SK-N-SH (cell line): ENCODE measurements at regions not wholly inside any gene's neighbourhood (a gene's known extent, or its start where the extent isn't known, plus 50 kb on each side); places are given as distances from the start of the nearest gene placed in this dataset.

Experiments
- CTCF ChIA-PET: fragments of 300-600, 350-600 bp; formaldehyde crosslinking; extraction: SDS; loops from one replicate; lab custom pipeline; 2021; lab: Yijun Ruan, JAX
- POLR2A ChIA-PET: fragments of 350-600 bp; sonication (Branson Sonifier 250); formaldehyde crosslinking; extraction: SDS; loops from one replicate; lab custom pipeline; 2020; ENCODE audit warnings: antibody characterized with exemption, inconsistent platforms; lab: Yijun Ruan, JAX
- DNase-seq: peaks from one replicate; pipeline ENCODE4 v3.0.0; 2012
- H2AFZ ChIP-seq: fragments of 200-600 bp; sonication (generic); 2 replicates; pipeline ENCODE4 v1.8.1; 2016; ENCODE audit warnings: antibody characterized with exemption, mild to moderate bottlenecking, low read depth
- H3F3A ChIP-seq: fragments of 200-600 bp; sonication (generic); replicated peaks from 2 replicates; pipeline ENCODE3; 2016; ENCODE audit warnings: antibody characterized with exemption, mild to moderate bottlenecking; ENCODE audit not compliant: insufficient read depth
- H3K27ac ChIP-seq, 2 experiments: fragments of 200-500 bp in 1 of 2; fragments of 200-600 bp in 1 of 2; sonication (Bioruptor generic) in 1 of 2; sonication (generic), shearing (Covaris generic) in 1 of 2; 2 replicates each; pipeline versions ENCODE4 v1.5.1 to v1.6.1; 2014 to 2016; ENCODE audit warnings: low read depth in 2 of 2, inconsistent platforms in 1 of 2, low read length in 1 of 2, mild to moderate bottlenecking in 1 of 2, mixed read lengths in 1 of 2
- H3K27me3 ChIP-seq: fragments of 200-600 bp; sonication (generic), shearing (Covaris generic); 2 replicates; pipeline ENCODE4 v1.6.1; 2016; ENCODE audit warnings: mixed run types; ENCODE audit not compliant: insufficient read depth
- H3K36me3 ChIP-seq, 2 experiments: fragments of 200-500 bp in 1 of 2; fragments of 200-600 bp in 1 of 2; sonication (Bioruptor generic) in 1 of 2; sonication (generic) in 1 of 2; replicated peaks in 1 of 2; 2 replicates each; pipeline versions ENCODE3 to v1.5.1; 2014 to 2016; ENCODE audit warnings: low read length in 1 of 2, mild to moderate bottlenecking in 1 of 2; ENCODE audit not compliant: insufficient read depth in 2 of 2, control insufficient read depth in 1 of 2
- H3K4me1 ChIP-seq, 2 experiments: fragments of 200-500 bp in 1 of 2; fragments of 200-600 bp in 1 of 2; sonication (Bioruptor generic) in 1 of 2; sonication (generic), shearing (Covaris generic) in 1 of 2; 2 replicates each; pipeline versions ENCODE4 v1.5.1 to v1.6.1; 2014 to 2016; ENCODE audit warnings: low read depth in 1 of 2, low read length in 1 of 2, mixed run types in 1 of 2; ENCODE audit not compliant: insufficient read depth in 2 of 2, control insufficient read depth in 1 of 2
- H3K4me2 ChIP-seq: fragments of 200-600 bp; sonication (generic), shearing (Covaris generic); 2 replicates; pipeline ENCODE4 v1.6.1; 2017; ENCODE audit warnings: mixed run types
- H3K4me3 ChIP-seq, 2 experiments: fragments of 200-500 bp in 1 of 2; fragments of 200-600 bp in 1 of 2; sonication (Bioruptor generic) in 1 of 2; sonication (generic), shearing (Covaris generic) in 1 of 2; 2 replicates each; pipeline versions ENCODE4 v1.5.1 to v1.8.1; 2014 to 2016; ENCODE audit warnings: low read depth in 2 of 2, inconsistent platforms in 1 of 2, low read length in 1 of 2, mild to moderate bottlenecking in 1 of 2, mixed read lengths in 1 of 2, moderate library complexity in 1 of 2
- H3K79me2 ChIP-seq: fragments of 200-600 bp; sonication (generic); 2 replicates; pipeline ENCODE4 v1.8.1; 2017; ENCODE audit warnings: mild to moderate bottlenecking; ENCODE audit not compliant: insufficient read depth
- H3K9ac ChIP-seq: fragments of 200-600 bp; sonication (generic); 2 replicates; pipeline ENCODE4 v1.6.1; 2017; ENCODE audit warnings: mixed run types
- H3K9me2 ChIP-seq: fragments of 200-600 bp; sonication (generic); 2 replicates; pipeline ENCODE4 v1.6.1; 2017; ENCODE audit warnings: mixed run types
- H3K9me3 ChIP-seq: fragments of 200-600 bp; sonication (generic); 2 replicates; pipeline ENCODE4 v1.6.1; 2017; ENCODE audit warnings: mixed run types, mild to moderate bottlenecking, moderate library complexity
- H4K20me1 ChIP-seq: fragments of 200-600 bp; sonication (generic); 2 replicates; pipeline ENCODE4 v1.6.1; 2017; ENCODE audit warnings: mild to moderate bottlenecking, mixed run types; ENCODE audit not compliant: insufficient read depth
- FOSL2 ChIP-seq: IDR thresholded peaks from 2 replicates; pipeline ENCODE4 v1.4.0; 2012; ENCODE audit warnings: low read depth, mild to moderate bottlenecking, moderate library complexity, borderline replicate concordance
- GABPA ChIP-seq: IDR thresholded peaks from 2 replicates; pipeline ENCODE4 v1.4.0; 2012; ENCODE audit warnings: low read depth, mild to moderate bottlenecking
- GATA2 ChIP-seq: sonication (generic); formaldehyde crosslinking; IDR thresholded peaks from 2 replicates; pipeline ENCODE4 v1.5.0; 2020; ENCODE audit warnings: mild to moderate bottlenecking, missing genetic modification reagents
- NFIC ChIP-seq: IDR thresholded peaks from 2 replicates; pipeline ENCODE4 v1.4.0; 2012; ENCODE audit warnings: borderline replicate concordance
- NRF1 ChIP-seq: IDR thresholded peaks from 2 replicates; pipeline ENCODE4 v1.6.1; 2012; ENCODE audit warnings: low read depth, mild to moderate bottlenecking, low read length
- POLR2AphosphoS5 ChIP-seq: IDR thresholded peaks from 2 replicates; pipeline ENCODE4 v1.6.1; 2012; ENCODE audit warnings: low read depth, low read length
- RCOR1 ChIP-seq: fragments of 150-350 bp; IDR thresholded peaks from 2 replicates; pipeline ENCODE4 v1.6.1; 2017; ENCODE audit warnings: antibody characterized with exemption, low read length
- REST ChIP-seq: IDR thresholded peaks from 2 replicates; pipeline ENCODE4 v1.6.1; 2012; ENCODE audit warnings: mild to moderate bottlenecking, low read depth, low read length, moderate library complexity
- TCF12 ChIP-seq: IDR thresholded peaks from 2 replicates; pipeline ENCODE4 v1.4.0; 2012
- TEAD4 ChIP-seq: IDR thresholded peaks from 2 replicates; pipeline ENCODE4 v1.4.0; 2012; ENCODE audit warnings: mild to moderate bottlenecking, borderline replicate concordance; ENCODE audit not compliant: insufficient read depth
- USF1 ChIP-seq: IDR thresholded peaks from 2 replicates; pipeline ENCODE4 v1.4.0; 2012; ENCODE audit warnings: low read depth, borderline replicate concordance
- YY1 ChIP-seq: IDR thresholded peaks from 2 replicates; pipeline ENCODE4 v1.4.0; 2012; ENCODE audit warnings: low read depth, mild to moderate bottlenecking
- whole genome bisulfite sequencing: methylation state at CpG from one replicate; pipeline ENCODE4 v1.1.6; 2017; ENCODE audit warnings: low lambda C conversion rate; 5-methylcytosine and 5-hydroxymethylcytosine counted together
- TF ChIP-seq, protein P1 (sequence below): IDR thresholded peaks from 2 replicates; pipeline ENCODE4 v1.4.0; 2012; ENCODE audit warnings: low read depth, borderline replicate concordance
- TF ChIP-seq, protein P2 (sequence below): fragments of 150-350 bp; IDR thresholded peaks from 2 replicates; pipeline ENCODE4 v1.6.1; 2016; ENCODE audit warnings: mild to moderate bottlenecking, low read depth, low read length

DNA sequence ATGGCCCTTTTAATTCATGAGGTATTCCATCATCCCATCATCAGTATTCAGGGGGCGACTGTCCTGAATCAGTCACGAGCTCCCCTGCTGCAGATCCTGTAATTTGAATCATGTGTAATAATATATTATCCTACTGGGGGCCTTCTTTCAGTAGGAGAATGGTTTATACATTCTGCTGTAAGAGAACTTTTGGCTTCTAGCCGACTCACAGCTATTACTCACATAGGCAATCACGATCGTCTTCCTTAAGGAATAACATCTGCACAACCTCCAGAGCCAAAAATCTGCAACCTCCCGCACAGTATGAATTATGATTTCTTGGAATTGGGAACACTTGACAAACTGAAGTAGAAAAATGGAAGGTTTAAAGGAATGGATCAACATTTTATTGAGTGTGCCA, 343.0 kb downstream of the USP25 start:
- ChIA-PET POLR2A (no interaction called here), CTCF (interaction anchor here (1.0 to 4.5 kb wide), 2 partner anchors 10 to 257 kb away, joined by 3 to 26 read pairs; no protein-coding TSS in a partner anchor)
- Histone ChIP-seq H3K4me1 (peaks cover 0 to 2% of the 10 kb centered on the region in 2 experiments; a peak in 2 of 4 replicates), H3K4me2 (no peak overlapping the region), H3K9ac (no peak overlapping the region), H2AFZ (no peak overlapping the region), H3K79me2 (no peaks in the 10 kb centered on the region), H3K27me3 (no peaks in the 10 kb centered on the region), H3K9me2 (no peaks in the 10 kb centered on the region), H3K9me3 (no peaks in the 10 kb centered on the region)
- peak; percentile 27; the same call in 1 of the 2 replicates for TF ChIP-seq TCF12
- TF ChIP-seq REST = no peak
- TF ChIP-seq, all 33 proteins: peak for 1
- Histone ChIP-seq H3F3A (no peaks in the 10 kb centered on the region), H3K27ac (no peak overlapping the region), H4K20me1 (no peaks in the 10 kb centered on the region), H3K4me3 (no peak overlapping the region), H3K36me3 (no peaks in the 10 kb centered on the region)
- WGBS = 14% methylated on average over 6 of the region's 6 CpGs
- no peak for DNase-seq

DNA sequence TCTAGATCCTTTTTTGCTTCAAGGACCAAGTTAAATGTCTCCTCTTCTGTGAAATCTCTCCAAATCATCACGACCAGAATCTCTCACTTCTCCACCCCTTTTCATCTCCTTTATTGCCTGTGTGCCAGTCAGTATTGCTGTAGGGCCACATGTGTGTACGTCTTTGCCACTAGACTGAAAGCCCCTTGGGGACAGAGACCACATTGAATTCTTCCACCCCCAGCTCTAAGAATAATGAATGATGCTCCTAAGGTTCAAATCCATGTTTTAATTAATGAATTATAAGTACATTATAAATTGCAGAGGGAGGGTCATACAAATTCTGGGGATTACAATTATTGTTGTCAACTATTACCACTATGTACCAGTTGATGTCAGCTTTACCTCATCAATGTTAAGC, 343.8 kb downstream of the USP25 start:
- no peak overlapping the region for H3K27ac ChIP-seq
- H3K79me2 ChIP-seq = no peaks in the 10 kb centered on the region

More for the DNA sequence above, 343.8 kb downstream of the USP25 start:
- no peak overlapping the region for H3K9ac ChIP-seq
- DNase-seq = no peak
- H3K4me3 ChIP-seq = no peak overlapping the region
- H4K20me1 ChIP-seq = no peaks in the 10 kb centered on the region
- TF ChIP-seq GATA2 (CRISPR knock-in tag) = no peak
- TF ChIP-seq NFIC = no peak
- TF ChIP-seq, protein P1, sequence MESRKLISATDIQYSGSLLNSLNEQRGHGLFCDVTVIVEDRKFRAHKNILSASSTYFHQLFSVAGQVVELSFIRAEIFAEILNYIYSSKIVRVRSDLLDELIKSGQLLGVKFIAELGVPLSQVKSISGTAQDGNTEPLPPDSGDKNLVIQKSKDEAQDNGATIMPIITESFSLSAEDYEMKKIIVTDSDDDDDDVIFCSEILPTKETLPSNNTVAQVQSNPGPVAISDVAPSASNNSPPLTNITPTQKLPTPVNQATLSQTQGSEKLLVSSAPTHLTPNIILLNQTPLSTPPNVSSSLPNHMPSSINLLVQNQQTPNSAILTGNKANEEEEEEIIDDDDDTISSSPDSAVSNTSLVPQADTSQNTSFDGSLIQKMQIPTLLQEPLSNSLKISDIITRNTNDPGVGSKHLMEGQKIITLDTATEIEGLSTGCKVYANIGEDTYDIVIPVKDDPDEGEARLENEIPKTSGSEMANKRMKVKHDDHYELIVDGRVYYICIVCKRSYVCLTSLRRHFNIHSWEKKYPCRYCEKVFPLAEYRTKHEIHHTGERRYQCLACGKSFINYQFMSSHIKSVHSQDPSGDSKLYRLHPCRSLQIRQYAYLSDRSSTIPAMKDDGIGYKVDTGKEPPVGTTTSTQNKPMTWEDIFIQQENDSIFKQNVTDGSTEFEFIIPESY = no peak
- no peak for TF ChIP-seq RCOR1
- no peak for TF ChIP-seq FOSL2
- no peak for TF ChIP-seq NRF1
- no peak for TF ChIP-seq GABPA
- TF ChIP-seq USF1 = no peak
- TF ChIP-seq, protein P2, sequence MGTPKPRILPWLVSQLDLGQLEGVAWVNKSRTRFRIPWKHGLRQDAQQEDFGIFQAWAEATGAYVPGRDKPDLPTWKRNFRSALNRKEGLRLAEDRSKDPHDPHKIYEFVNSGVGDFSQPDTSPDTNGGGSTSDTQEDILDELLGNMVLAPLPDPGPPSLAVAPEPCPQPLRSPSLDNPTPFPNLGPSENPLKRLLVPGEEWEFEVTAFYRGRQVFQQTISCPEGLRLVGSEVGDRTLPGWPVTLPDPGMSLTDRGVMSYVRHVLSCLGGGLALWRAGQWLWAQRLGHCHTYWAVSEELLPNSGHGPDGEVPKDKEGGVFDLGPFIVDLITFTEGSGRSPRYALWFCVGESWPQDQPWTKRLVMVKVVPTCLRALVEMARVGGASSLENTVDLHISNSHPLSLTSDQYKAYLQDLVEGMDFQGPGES = no peak
- TF ChIP-seq POLR2AphosphoS5 = no peak
- no peak for TF ChIP-seq TEAD4
- no peak for TF ChIP-seq YY1
- H3K27me3 ChIP-seq = no peaks in the 10 kb centered on the region
- no peak overlapping the region for H3K4me2 ChIP-seq
- no peak overlapping the region for H2AFZ ChIP-seq
- no peaks in the 10 kb centered on the region for H3F3A ChIP-seq
- no peaks in the 10 kb centered on the region for H3K9me2 ChIP-seq
- 64% methylated on average over 2 of the region's 2 CpGs for WGBS
- no peaks in the 10 kb centered on the region for H3K36me3 ChIP-seq
- H3K9me3 ChIP-seq = no peaks in the 10 kb centered on the region
- CTCF ChIA-PET = interaction anchor here (1.2 to 1.5 kb wide), 3 partner anchors 8 to 257 kb away, joined by 3 to 4 read pairs (median 4); no protein-coding TSS in a partner anchor
- H3K4me1 ChIP-seq = peaks cover 0 to 2% of the 10 kb centered on the region in 2 experiments; a peak in 2 of 4 replicates
- POLR2A ChIA-PET = no interaction called here
